A549 (cell line): ENCODE measurements at regions not wholly inside any gene's neighbourhood (a gene's known extent, or its start where the extent isn't known, plus 50 kb on each side); places are given as distances from the start of the nearest gene placed in this dataset.

ENCODE experiments used
- ATAC-seq, 2 experiments: fragments of 200-7000 bp in 1 of 2; fragments of >200 bp in 1 of 2; cut with Nextera tagmentation in 1 of 2; cut with Tn5 transposase in 1 of 2; 3 replicates each; pipeline versions ENCODE4 v1.8.0 to v1.9.1; 2018 to 2020; ENCODE audit warnings: mild to moderate bottlenecking in 1 of 2, moderate library complexity in 1 of 2
- CTCF ChIA-PET: fragments of 300-600 bp; sonication (Branson Sonifier 250); formaldehyde crosslinking; extraction: SDS; loops from one replicate; lab custom pipeline; 2021; ENCODE audit warnings: antibody characterized with exemption, inconsistent platforms; lab: Yijun Ruan, JAX
- POLR2A ChIA-PET: fragments of 350-600 bp; formaldehyde crosslinking; extraction: SDS; loops from one replicate; lab custom pipeline; 2021; ENCODE audit warnings: antibody characterized with exemption, inconsistent platforms; lab: Yijun Ruan, JAX
- DNase-seq, 2 experiments: peaks; one replicate each; pipeline versions ENCODE4 v3.0.0 to v3.0.0-alpha.2; 2011 to 2016; ENCODE audit warnings: low read depth in 1 of 2, low spot score in 1 of 2
- FAIRE-seq: peaks from 2 replicates; lab custom pipeline; 2011; peaks lifted over from hg19 to GRCh38; lab: Jason Lieb, UNC
- H3K27ac ChIP-seq, 2 experiments: fragments of >200 bp; sonication (Bioruptor Twin); formaldehyde crosslinking; 3 replicates each; pipeline ENCODE4 v1.5.1; 2016 to 2017
- H3K4me1 ChIP-seq: fragments of >200 bp; sonication (Bioruptor Twin); formaldehyde crosslinking; 3 replicates; pipeline ENCODE4 v1.6.1; 2016
- H3K4me2 ChIP-seq: fragments of >200 bp; sonication (Bioruptor Twin); formaldehyde crosslinking; 3 replicates; pipeline ENCODE4 v1.6.1; 2016
- H3K4me3 ChIP-seq: fragments of >200 bp; sonication (Bioruptor Twin); formaldehyde crosslinking; 3 replicates; pipeline ENCODE4 v1.5.1; 2016
- H3K9me3 ChIP-seq: fragments of >200 bp; sonication (Bioruptor Twin); formaldehyde crosslinking; 3 replicates; pipeline ENCODE4 v1.6.1; 2016
- ATOH8 ChIP-seq: fragments of 250-450 bp; sonication (Bioruptor Pico); IDR thresholded peaks from 2 replicates; pipeline ENCODE4 v1.5.0; 2020; ENCODE audit warnings: low read depth, mild to moderate bottlenecking, moderate library complexity
- CBX2 ChIP-seq: fragments of 200-600 bp; sonication (generic); IDR thresholded peaks from 2 replicates; pipeline ENCODE4 v1.6.1; 2016; ENCODE audit warnings: low read depth, mild to moderate bottlenecking, borderline replicate concordance
- CBX8 ChIP-seq: fragments of 200-600 bp; sonication (generic); IDR thresholded peaks from 2 replicates; pipeline ENCODE4 v1.6.1; 2016
- CHD2 ChIP-seq: fragments of 150-350 bp; IDR thresholded peaks from 2 replicates; pipeline ENCODE4 v1.6.1; 2014; ENCODE audit warnings: low read length; ENCODE audit not compliant: partially characterized antibody
- CHD4 ChIP-seq: fragments of 200-600 bp; sonication (generic); IDR thresholded peaks from 2 replicates; pipeline ENCODE4 v1.6.1; 2016; ENCODE audit warnings: antibody characterized with exemption, mild to moderate bottlenecking, borderline replicate concordance
- CTCF ChIP-seq: fragments of >200 bp; sonication (Bioruptor Twin); formaldehyde crosslinking; IDR thresholded peaks from 3 replicates; pipeline ENCODE4 v1.5.1; 2016
- ELK1 ChIP-seq: fragments of 150-350 bp; IDR thresholded peaks from 2 replicates; pipeline ENCODE4 v1.6.1; 2014; ENCODE audit warnings: low read depth, mild to moderate bottlenecking, low read length
- ESRRA ChIP-seq: fragments of 150-350 bp; IDR thresholded peaks from 2 replicates; pipeline ENCODE4 v1.6.1; 2014; ENCODE audit warnings: mild to moderate bottlenecking, low read length, borderline replicate concordance
- FOXS1 ChIP-seq: fragments of 250-450 bp; sonication (Bioruptor Pico); IDR thresholded peaks from 2 replicates; pipeline ENCODE4 v1.5.0; 2020; ENCODE audit warnings: mild to moderate bottlenecking, moderate library complexity
- GATA3 ChIP-seq: IDR thresholded peaks from 2 replicates; pipeline ENCODE4 v1.6.1; 2012; ENCODE audit warnings: borderline replicate concordance
- HDAC2 ChIP-seq: fragments of 200-600 bp; sonication (generic); IDR thresholded peaks from 2 replicates; pipeline ENCODE4 v1.6.1; 2016
- HOXA7 ChIP-seq: fragments of 250-450 bp; sonication (Bioruptor Pico); IDR thresholded peaks from 2 replicates; pipeline ENCODE4 v1.5.0; 2020; ENCODE audit warnings: mild to moderate bottlenecking, moderate library complexity
- HOXB13 ChIP-seq: fragments of 250-450 bp; sonication (Bioruptor Pico); IDR thresholded peaks from 2 replicates; pipeline ENCODE4 v1.5.0; 2020; ENCODE audit warnings: low read depth, mild to moderate bottlenecking, moderate library complexity
- HOXB5 ChIP-seq: fragments of 250-450 bp; sonication (Bioruptor Pico); IDR thresholded peaks from 2 replicates; pipeline ENCODE4 v1.5.0; 2020; ENCODE audit warnings: mild to moderate bottlenecking, moderate library complexity
- JUNB ChIP-seq: fragments of >200 bp; sonication (Bioruptor Twin); formaldehyde crosslinking; IDR thresholded peaks from 2 replicates; pipeline ENCODE4 v1.6.1; 2016
- MAZ ChIP-seq: fragments of 150-350 bp; IDR thresholded peaks from 2 replicates; pipeline ENCODE4 v1.6.1; 2014; ENCODE audit warnings: antibody characterized with exemption, low read depth, low read length, borderline replicate concordance
- MYC ChIP-seq: IDR thresholded peaks from 2 replicates; pipeline ENCODE4 v1.6.1; 2012; ENCODE audit warnings: mild to moderate bottlenecking, inconsistent platforms, low read length, improper control_type of control experiment, borderline replicate concordance
- NFE2L2 ChIP-seq: fragments of 150-350 bp; conservative IDR thresholded peaks from 2 replicates; pipeline ENCODE4 v1.6.1; 2014; ENCODE audit warnings: low read length
- NR3C1 ChIP-seq: fragments of >200 bp; sonication (Bioruptor Twin); formaldehyde crosslinking; IDR thresholded peaks from 3 replicates; pipeline ENCODE4 v1.6.1; 2017
- POLR2A ChIP-seq: IDR thresholded peaks from 2 replicates; pipeline ENCODE4 v1.6.1; 2012; ENCODE audit warnings: mild to moderate bottlenecking, low read length
- RARB ChIP-seq: fragments of 250-450 bp; sonication (Bioruptor Pico); IDR thresholded peaks from 2 replicates; pipeline ENCODE4 v1.8.0; 2021; ENCODE audit warnings: mild to moderate bottlenecking, moderate library complexity
- REST ChIP-seq: fragments of 200-600 bp; sonication (generic); IDR thresholded peaks from 2 replicates; pipeline ENCODE4 v1.6.1; 2016; ENCODE audit warnings: antibody characterized with exemption, mild to moderate bottlenecking, moderate library complexity
- SMC3 ChIP-seq: fragments of >200 bp; sonication (Bioruptor Twin); formaldehyde crosslinking; IDR thresholded peaks from 3 replicates; pipeline ENCODE4 v1.6.1; 2018; ENCODE audit warnings: inconsistent platforms
- USF2 ChIP-seq: fragments of 450-650 bp; IDR thresholded peaks from 2 replicates; pipeline ENCODE4 v1.6.1; 2014; ENCODE audit warnings: antibody characterized with exemption
- ZNF302 ChIP-seq: fragments of 250-450 bp; sonication (Bioruptor Pico); IDR thresholded peaks from 2 replicates; pipeline ENCODE4 v1.9.0; 2021; ENCODE audit warnings: inconsistent platforms, mild to moderate bottlenecking, moderate library complexity
- WGBS: methylation state at CpG from one replicate; pipeline ENCODE4 v1.1.6; 2017; ENCODE audit errors: missing lambda C conversion rate; 5-methylcytosine and 5-hydroxymethylcytosine counted together

GRCh38 chr11:92018332-92018731, 206.3 kb upstream of the FAT3 start:
- DNase-seq (no peak), FAIRE-seq (no peak), ATAC-seq (no peak)
- ChIA-PET CTCF (no interaction called here), POLR2A (no interaction called here)
- no peaks in the 10 kb centered on the region for H3K9me3 ChIP-seq
- no peaks in the 10 kb centered on the region for H3K4me1 ChIP-seq
- TF ChIP-seq MYC (no peak), ELK1 (no peak), CBX2 (no peak), CHD2 (no peak), ATOH8 (no peak), MAZ (no peak), RARB (CRISPR knock-in tag) (no peak), FOXS1 (CRISPR knock-in tag) (no peak), HDAC2 (no peak), CBX8 (no peak), ZNF302 (CRISPR knock-in tag) (no peak), USF2 (no peak), JUNB (no peak), NR3C1 (no peak), POLR2A (no peak), NFE2L2 (no peak), HOXB5 (no peak), HOXB13 (CRISPR knock-in tag) (no peak), REST (no peak)
- H3K4me3 ChIP-seq, result no peak overlapping the region
- 21% methylated on average over 3 of the region's 3 CpGs for WGBS
- H3K27ac ChIP-seq, result no peak overlapping the region
- no peak overlapping the region for H3K4me2 ChIP-seq

- Histone ChIP-seq H3K4me1 (no peaks in the 10 kb centered on the region), H3K9me3 (no peaks in the 10 kb centered on the region), H3K4me2 (no peak overlapping the region), H3K27ac (no peak overlapping the region), H3K4me3 (no peak overlapping the region)
- CTCF ChIA-PET, result no interaction called here
- POLR2A ChIA-PET, result no interaction called here
- no peak for FAIRE-seq
- no peak for ATAC-seq
- WGBS, result 6% methylated on average over 1 of the region's 1 CpG
- DNase-seq, result no peak
- TF ChIP-seq SMC3 (no peak), REST (no peak), CTCF (no peak), NFE2L2 (no peak), CHD4 (no peak), ESRRA (no peak), HOXA7 (CRISPR knock-in tag) (no peak), HOXB5 (no peak), GATA3 (no peak), RARB (CRISPR knock-in tag) (no peak), MYC (no peak)
Measured at GRCh38 chr11:92008249-92008648, 216.4 kb upstream of the FAT3 start.
